ENCODE measurements at regions not wholly inside any gene's neighbourhood (a gene's known extent, or its start where the extent isn't known, plus 50 kb on each side); places are given as distances from the start of the nearest gene placed in this dataset.

DNA sequence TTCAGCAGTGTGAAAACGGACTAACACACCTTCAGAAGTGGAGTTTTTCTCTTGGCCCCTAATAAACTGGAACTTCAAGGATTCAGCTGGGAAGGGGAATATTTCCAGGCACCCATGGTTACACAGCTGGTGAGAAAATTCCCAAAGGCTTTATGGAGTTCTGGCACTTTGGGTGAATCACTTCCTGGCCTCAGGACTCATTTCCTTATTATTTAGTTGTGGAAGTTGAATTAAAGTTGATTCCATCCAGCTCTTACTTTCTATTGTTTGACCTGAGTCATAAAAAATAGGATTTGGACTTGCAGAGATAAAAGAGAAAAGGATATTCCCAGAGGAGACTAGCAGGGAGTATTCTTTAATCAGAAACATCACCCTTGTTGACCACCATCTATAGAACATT is 882.1 kb downstream of the UQCRFS1 start:
- H3K4me1 ChIP-seq = no peaks in the 10 kb centered on the region
- TF ChIP-seq, protein P1, sequence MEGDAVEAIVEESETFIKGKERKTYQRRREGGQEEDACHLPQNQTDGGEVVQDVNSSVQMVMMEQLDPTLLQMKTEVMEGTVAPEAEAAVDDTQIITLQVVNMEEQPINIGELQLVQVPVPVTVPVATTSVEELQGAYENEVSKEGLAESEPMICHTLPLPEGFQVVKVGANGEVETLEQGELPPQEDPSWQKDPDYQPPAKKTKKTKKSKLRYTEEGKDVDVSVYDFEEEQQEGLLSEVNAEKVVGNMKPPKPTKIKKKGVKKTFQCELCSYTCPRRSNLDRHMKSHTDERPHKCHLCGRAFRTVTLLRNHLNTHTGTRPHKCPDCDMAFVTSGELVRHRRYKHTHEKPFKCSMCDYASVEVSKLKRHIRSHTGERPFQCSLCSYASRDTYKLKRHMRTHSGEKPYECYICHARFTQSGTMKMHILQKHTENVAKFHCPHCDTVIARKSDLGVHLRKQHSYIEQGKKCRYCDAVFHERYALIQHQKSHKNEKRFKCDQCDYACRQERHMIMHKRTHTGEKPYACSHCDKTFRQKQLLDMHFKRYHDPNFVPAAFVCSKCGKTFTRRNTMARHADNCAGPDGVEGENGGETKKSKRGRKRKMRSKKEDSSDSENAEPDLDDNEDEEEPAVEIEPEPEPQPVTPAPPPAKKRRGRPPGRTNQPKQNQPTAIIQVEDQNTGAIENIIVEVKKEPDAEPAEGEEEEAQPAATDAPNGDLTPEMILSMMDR (IDR thresholded peaks at IDR 0.05) = no peak
- DNase-seq (no peak), ATAC-seq (no peak)
- WGBS, 2 donors = 43 to 59% methylated on average over 1 of the region's 1 CpG
- no peaks in the 10 kb centered on the region for H3K36me3 ChIP-seq
- peaks cover 0 to 4% (median 0%) of the 10 kb centered on the region in 11 donors for H3K9me3 ChIP-seq
- intact Hi-C loops (cut with DNase I) = no loop called here
- no peak overlapping the region for H3K27ac ChIP-seq
- H3K4me3 ChIP-seq = no peak overlapping the region
- peaks cover 0 to 4% (median under 1%) of the 10 kb centered on the region in 7 donors for H3K27me3 ChIP-seq

GRCh38 chr19:28329429-28329828 is 883.5 kb downstream of the UQCRFS1 start:
- 53 to 71% methylated on average over 4 of the region's 4 CpGs for WGBS, 2 donors
- H3K27me3 ChIP-seq = peaks cover 0 to 8% (median 4%) of the 10 kb centered on the region in 7 donors
- intact Hi-C loops (cut with DNase I) = loop anchor here in 4 of 10 donors (5.0 to 10.0 kb wide), 2 partner anchors 85 to 357 kb away; no protein-coding TSS in a partner anchor
- H3K4me1 ChIP-seq = no peaks in the 10 kb centered on the region
- H3K9me3 ChIP-seq = peaks cover 0 to 4% (median 0%) of the 10 kb centered on the region in 11 donors
- no peak for ATAC-seq
- TF ChIP-seq, protein P1 (IDR thresholded peaks at IDR 0.05) = no peak
- H3K36me3 ChIP-seq = no peaks in the 10 kb centered on the region
- no peak overlapping the region for H3K27ac ChIP-seq
- no peak overlapping the region for H3K4me3 ChIP-seq
- DNase-seq = no peak

DNA sequence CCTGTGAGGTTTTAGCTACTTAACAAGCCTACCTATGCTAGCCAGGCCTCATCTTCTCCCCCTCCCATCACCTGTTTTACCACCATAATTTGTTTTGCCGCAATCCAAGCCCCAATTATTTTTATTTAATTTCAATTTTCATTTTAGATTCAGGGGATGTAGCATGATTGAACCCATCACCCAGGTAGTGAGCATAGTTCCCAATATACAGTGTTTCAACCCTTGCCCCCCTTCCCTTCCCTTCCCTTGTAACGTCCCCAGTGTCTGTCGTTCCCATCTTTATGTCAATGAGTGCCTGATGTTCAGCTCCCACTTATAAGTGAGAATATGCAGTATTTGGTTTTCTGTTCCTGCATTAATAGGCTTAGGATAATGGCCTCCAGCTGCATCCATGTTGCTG is 885.0 kb downstream of the UQCRFS1 start:
- Histone ChIP-seq H3K27me3 (peaks cover 0 to 11% (median 4%) of the 10 kb centered on the region in 7 donors), H3K27ac (no peak overlapping the region), H3K4me3 (no peak overlapping the region), H3K36me3 (no peaks in the 10 kb centered on the region), H3K4me1 (no peaks in the 10 kb centered on the region), H3K9me3 (peaks cover 0 to 4% (median 0%) of the 10 kb centered on the region in 11 donors)
- DNase-seq (no peak), ATAC-seq (no peak)
- WGBS, 2 donors = 52 to 75% methylated on average over 3 of the region's 3 CpGs
- intact Hi-C loops (cut with DNase I) = loop anchor here in 5 of 10 donors (2.0 to 10.0 kb wide), 3 partner anchors 83 to 356 kb away; no protein-coding TSS in a partner anchor
- TF ChIP-seq, protein P1 (IDR thresholded peaks at IDR 0.05) = no peak

GRCh38 chr19:28326746-28327145 is 886.2 kb downstream of the UQCRFS1 start:
- DNase-seq (no peak), ATAC-seq (no peak)
- Histone ChIP-seq H3K27ac (no peak overlapping the region), H3K4me1 (no peaks in the 10 kb centered on the region), H3K27me3 (peaks cover 0 to 11% (median 4%) of the 10 kb centered on the region in 7 donors), H3K9me3 (peaks cover 0 to 4% (median 0%) of the 10 kb centered on the region in 11 donors), H3K36me3 (no peaks in the 10 kb centered on the region), H3K4me3 (no peak overlapping the region)
- TF ChIP-seq, protein P1 (IDR thresholded peaks at IDR 0.05) = no peak
- 61 to 65% methylated on average over 4 of the region's 4 CpGs for WGBS, 2 donors
- intact Hi-C loops (cut with DNase I) = loop anchor here in 5 of 10 donors (2.0 to 10.0 kb wide), 3 partner anchors 82 to 354 kb away; no protein-coding TSS in a partner anchor

All from heart right ventricle (tissue), 16 donors.